ENCODE measurements at regions not wholly inside any gene's neighbourhood (a gene's known extent, or its start where the extent isn't known, plus 50 kb on each side); places are given as distances from the start of the nearest gene placed in this dataset.
"Not testable (repeated sequence)": the region's sequence is repeated elsewhere in the genome, so short reads cannot be mapped to it uniquely, and the experiment has no call there.

GRCh38 chr11:128146926-128147605 lies 440.3 kb downstream of the ETS1 start:
- H3K4me3 ChIP-seq = no peak overlapping the region
- H3K36me3 ChIP-seq = no peaks in the 10 kb centered on the region
- no peaks in the 10 kb centered on the region for H3K27me3 ChIP-seq (replicated peaks; ENCODE audit: insufficient read depth)
- intact Hi-C loops (cut with DNase I) = no loop called here
- WGBS = 9% methylated on average over 5 of the region's 5 CpGs
- H3K9me3 ChIP-seq = no peaks in the 10 kb centered on the region
- no peak overlapping the region for H3K27ac ChIP-seq
- peak; percentile 37 for DNase-seq (ENCODE audit: low spot score)
- TF ChIP-seq CTCF (IDR thresholded peaks at IDR 0.05) = no peak
- peak; percentile 34 for TF ChIP-seq POLR2AphosphoS5 (IDR thresholded peaks at IDR 0.05)
- no peak for TF ChIP-seq POLR2A (IDR thresholded peaks at IDR 0.05)
- H3K4me1 ChIP-seq (replicated peaks) = no peaks in the 10 kb centered on the region

- DNase-seq (ENCODE audit: low spot score); H3K27me3 ChIP-seq (replicated peaks; ENCODE audit: insufficient read depth); H3K4me1 ChIP-seq (replicated peaks); H3K9me3 ChIP-seq; H3K36me3 ChIP-seq; H3K4me3 ChIP-seq; H3K27ac ChIP-seq; intact Hi-C loops (cut with DNase I): not testable (repeated sequence)
- WGBS = 90% methylated on average over 4 of the region's 6 CpGs
These were observed 447.1 kb downstream of the ETS1 start for GRCh38 chr11:128140293-128140692.

DNA sequence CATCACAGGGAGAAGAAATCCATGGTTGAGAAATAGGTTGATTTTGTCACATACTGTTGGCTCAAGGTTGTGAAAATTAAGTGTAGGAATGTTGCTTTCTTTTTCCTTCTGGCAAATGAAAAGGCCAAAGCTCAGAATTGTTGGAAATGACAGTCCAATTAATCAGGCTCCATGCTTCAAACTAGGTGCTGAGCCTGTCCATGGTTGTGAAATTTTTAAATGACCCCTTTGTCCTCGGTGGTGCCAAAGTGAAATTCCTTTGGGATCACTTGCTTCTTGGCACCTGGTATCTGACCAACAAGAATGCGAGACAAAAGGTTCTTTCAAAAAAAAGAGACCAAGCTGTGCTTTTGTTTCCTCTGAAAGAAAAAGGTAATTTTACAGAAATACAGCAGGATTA lies 451.9 kb downstream of the ETS1 start:
- H3K27ac ChIP-seq = no peak overlapping the region
- H3K9me3 ChIP-seq = no peaks in the 10 kb centered on the region
- DNase-seq (ENCODE audit: low spot score) = peak; percentile 27
- H3K27me3 ChIP-seq (replicated peaks; ENCODE audit: insufficient read depth) = no peaks in the 10 kb centered on the region
- no peaks in the 10 kb centered on the region for H3K4me1 ChIP-seq (replicated peaks)
- no peak for TF ChIP-seq CTCF (IDR thresholded peaks at IDR 0.05)
- peak; percentile 48 for TF ChIP-seq POLR2AphosphoS5 (IDR thresholded peaks at IDR 0.05)
- WGBS = 39% methylated on average over 2 of the region's 2 CpGs
- no peaks in the 10 kb centered on the region for H3K36me3 ChIP-seq
- H3K4me3 ChIP-seq = no peak overlapping the region
- intact Hi-C loops (cut with DNase I) = no loop called here

GRCh38 chr11:128133501-128133900 lies 453.9 kb downstream of the ETS1 start:
- Histone ChIP-seq H3K4me1 (replicated peaks) (no peaks in the 10 kb centered on the region), H3K27me3 (replicated peaks; ENCODE audit: insufficient read depth) (no peaks in the 10 kb centered on the region), H3K27ac (no peak overlapping the region), H3K36me3 (no peaks in the 10 kb centered on the region), H3K4me3 (no peak overlapping the region), H3K9me3 (no peaks in the 10 kb centered on the region)
- intact Hi-C loops (cut with DNase I) = no loop called here
- TF ChIP-seq POLR2A (IDR thresholded peaks at IDR 0.05) (no peak), CTCF (IDR thresholded peaks at IDR 0.05) (no peak), POLR2AphosphoS5 (IDR thresholded peaks at IDR 0.05) (no peak)
- 72% methylated on average over 3 of the region's 3 CpGs for WGBS
- DNase-seq (ENCODE audit: low spot score) = no peak

DNA sequence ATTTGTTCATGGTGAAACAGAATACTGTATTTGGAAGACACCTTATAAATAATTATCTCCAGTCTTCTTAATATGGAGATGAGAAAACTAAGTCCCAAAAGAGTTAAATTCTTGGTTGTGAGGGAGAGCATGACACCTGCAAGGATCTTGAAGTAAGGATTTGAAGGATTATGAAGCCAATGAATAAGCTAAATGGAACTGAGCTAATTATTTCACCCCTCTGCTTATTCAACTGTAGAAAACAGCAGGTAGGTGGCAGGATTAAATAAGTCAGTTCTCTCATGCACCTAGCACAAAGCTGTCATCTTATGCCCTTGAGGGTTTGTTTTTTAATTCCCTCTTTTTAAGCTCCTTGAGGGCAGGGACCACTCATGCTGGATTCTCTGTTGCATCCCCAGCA lies 457.3 kb downstream of the ETS1 start:
- intact Hi-C loops (cut with DNase I) = no loop called here
- H3K27ac ChIP-seq = no peak overlapping the region
- H3K4me1 ChIP-seq (replicated peaks) = no peaks in the 10 kb centered on the region
- H3K4me3 ChIP-seq = no peak overlapping the region
- no peak for DNase-seq (ENCODE audit: low spot score)
- no peaks in the 10 kb centered on the region for H3K27me3 ChIP-seq (replicated peaks; ENCODE audit: insufficient read depth)
- no peaks in the 10 kb centered on the region for H3K9me3 ChIP-seq
- H3K36me3 ChIP-seq = no peaks in the 10 kb centered on the region
- no peak for TF ChIP-seq POLR2A (IDR thresholded peaks at IDR 0.05)

- intact Hi-C loops (cut with DNase I) = no loop called here
- WGBS = 90% methylated on average over 3 of the region's 3 CpGs
- no peak for DNase-seq (ENCODE audit: low spot score)
- Histone ChIP-seq H3K27ac (no peak overlapping the region), H3K36me3 (no peaks in the 10 kb centered on the region), H3K4me1 (replicated peaks) (no peaks in the 10 kb centered on the region), H3K9me3 (no peaks in the 10 kb centered on the region), H3K4me3 (no peak overlapping the region), H3K27me3 (replicated peaks; ENCODE audit: insufficient read depth) (no peaks in the 10 kb centered on the region)
- TF ChIP-seq POLR2AphosphoS5 (IDR thresholded peaks at IDR 0.05) = no peak
- TF ChIP-seq CTCF (IDR thresholded peaks at IDR 0.05) = no peak
- TF ChIP-seq POLR2A (IDR thresholded peaks at IDR 0.05) = no peak
These were observed 461.6 kb downstream of the ETS1 start for GRCh38 chr11:128125723-128126122.

Measured in prostate gland (tissue), 2 donors.